Germinal center (tissue), 1 donor: ENCODE measurements at regions not wholly inside any gene's neighbourhood (a gene's known extent, or its start where the extent isn't known, plus 50 kb on each side); places are given as distances from the start of the nearest gene placed in this dataset.
"Not testable (repeated sequence)": the region's sequence is repeated elsewhere in the genome, so short reads cannot be mapped to it uniquely, and the experiment has no call there.

ENCODE experiments used
- DNase-seq: peaks from one replicate; pipeline ENCODE4 v3.0.0; 2012; ENCODE audit warnings: mixed read lengths, low spot score

DNA sequence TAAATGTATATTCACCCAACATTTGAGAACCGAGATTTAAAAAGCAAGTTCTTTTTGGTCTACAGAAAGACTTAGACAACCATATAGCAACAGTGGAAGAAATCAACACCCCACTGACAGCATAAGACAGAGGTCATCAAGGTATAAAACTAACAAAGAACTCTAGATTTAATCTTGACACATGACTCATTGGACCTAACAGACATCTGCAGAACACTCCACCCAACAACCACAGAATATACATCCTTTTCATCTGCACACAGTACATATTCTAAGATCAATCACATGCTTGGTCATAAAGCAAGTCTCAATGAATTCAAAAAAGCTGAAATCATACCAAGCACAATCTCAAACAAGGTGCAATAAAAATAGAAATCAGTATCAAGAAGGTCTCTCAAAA lies 65.8 kb downstream of the SPIN4 start:
- DNase-seq = no peak

DNA sequence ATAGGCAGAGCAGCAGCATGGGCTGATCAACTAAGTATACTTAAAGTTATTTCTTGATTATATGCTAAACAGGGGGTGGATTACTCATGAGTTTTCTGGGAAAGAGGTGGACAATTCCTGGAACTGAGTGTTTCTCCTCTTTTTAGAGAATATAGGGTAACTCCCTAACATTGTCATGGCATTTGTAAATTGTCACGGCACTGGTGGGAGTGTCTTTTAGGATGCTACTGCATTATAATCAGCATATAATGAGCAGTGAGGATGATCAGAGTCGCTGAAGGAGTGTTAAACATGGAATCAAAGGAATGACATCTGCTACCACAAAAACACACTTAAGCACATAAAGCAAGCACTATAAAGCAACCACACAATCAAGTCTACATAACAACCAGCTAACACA lies 66.5 kb downstream of the SPIN4 start:
- no peak for DNase-seq

DNA sequence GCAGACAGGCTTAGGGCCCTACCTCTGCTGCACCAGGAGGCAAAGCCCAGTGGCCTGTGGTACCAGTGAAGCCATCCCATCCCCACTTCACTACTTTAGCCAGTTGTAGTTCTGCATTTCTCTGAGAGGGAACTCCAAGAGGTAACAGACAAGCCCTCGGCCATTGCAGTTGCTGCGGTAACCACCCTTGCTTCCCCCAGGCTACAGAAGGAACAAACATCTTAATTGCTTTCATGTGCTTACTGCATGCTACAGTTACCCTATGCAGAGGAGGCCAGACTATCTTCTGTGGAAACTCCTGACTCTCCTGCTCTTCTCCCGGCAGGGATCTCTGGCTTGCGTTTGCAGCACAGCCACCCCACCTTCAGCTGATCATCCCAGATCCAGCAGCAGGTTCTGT lies 67.8 kb downstream of the SPIN4 start:
- no peak for DNase-seq

DNA sequence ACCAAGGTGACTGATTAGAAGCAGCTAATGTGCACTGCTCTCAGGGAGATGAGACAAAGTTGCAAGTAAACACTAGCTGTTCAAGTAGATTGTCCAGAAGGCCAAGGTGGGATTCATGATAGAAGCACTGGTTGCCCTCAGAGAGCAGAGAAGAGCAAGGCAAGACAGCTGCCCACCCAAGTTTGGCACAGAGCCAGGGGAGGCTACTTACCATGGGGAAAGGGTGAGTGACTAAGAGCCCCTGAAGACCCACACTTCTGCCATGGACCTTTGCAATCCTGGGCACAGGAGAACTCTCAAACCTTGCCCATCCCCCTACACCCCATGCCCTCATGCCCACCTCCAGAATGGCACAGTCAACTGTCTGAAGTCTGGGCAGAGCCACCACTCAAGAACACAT lies 68.3 kb downstream of the SPIN4 start:
- no peak for DNase-seq

DNA sequence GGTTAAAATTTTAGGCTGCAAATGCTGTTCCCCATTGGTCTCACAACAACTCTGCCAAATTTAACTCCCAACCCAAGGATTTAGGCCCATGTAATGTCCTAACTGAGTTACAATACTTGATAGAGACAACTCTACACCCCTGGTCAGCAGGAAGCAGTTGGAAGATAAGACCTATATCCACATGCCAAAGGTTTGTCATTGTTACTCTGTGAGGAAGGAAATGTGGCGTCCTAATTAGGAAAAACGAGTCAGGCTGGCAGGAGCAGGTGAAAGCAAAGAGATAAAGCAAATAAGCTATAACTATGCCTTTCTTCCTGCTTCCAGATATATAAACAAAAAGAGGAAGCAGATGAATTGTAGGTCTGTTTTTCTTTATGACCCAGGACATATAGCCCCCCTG lies 69.1 kb downstream of the SPIN4 start:
- no peak for DNase-seq

DNA sequence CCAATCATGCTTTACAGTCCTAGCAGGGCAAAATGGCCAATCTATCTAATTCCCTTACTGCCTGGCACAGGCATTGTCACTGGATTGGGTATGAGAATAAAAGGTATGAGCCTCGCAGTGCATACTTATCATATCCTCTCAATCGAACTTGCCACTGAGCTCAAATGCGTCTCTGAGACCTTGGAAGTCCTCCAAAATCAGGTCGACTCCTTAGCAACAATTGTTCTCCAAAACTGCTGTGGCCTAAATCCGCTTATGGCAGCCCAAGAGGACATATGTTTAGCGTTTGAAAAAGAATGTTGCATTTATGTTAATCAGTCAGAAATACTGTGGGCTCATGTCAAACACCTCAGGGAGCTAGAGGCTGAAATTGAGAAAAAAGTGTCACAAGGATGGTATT lies 69.7 kb downstream of the SPIN4 start:
- no peak for DNase-seq

DNA sequence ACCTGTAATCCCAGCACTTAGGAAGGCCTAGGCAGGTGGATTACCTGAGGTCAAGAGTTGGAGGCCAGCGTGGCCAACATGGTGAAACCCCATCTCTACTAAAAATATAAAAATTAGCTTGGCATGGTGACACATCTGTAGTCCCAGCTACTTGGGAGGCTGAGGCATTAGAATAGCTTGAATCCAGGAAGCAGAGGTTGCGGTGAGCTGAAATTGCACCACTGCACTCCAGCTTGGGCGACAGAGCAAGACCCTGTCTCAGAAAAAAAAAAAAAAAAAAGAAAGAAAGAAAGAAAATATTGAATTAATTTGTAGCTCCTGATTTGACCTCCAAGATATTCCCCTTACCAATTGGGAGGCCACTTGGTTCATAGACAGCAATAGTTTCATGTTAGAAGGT lies 73.7 kb downstream of the SPIN4 start:
- DNase-seq = not testable (repeated sequence)

DNA sequence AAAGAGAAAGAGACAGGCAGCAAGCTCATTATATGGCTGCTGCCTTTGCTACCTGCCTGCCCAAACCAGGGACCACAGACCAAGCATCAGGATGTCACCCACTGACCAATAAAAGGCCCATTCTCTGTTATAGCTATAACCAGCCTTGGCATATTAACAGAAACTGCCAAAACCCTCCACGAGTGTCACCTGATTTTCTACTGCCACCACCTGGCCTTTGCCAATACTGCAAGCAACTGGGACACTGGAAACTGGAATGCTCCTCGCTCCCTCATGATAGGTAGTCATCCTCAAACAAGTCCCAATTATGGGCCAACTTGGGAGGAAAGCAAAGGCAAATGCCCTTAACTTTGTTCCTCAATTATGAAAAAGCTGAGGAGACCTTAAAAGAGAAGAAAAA lies 76.0 kb downstream of the SPIN4 start:
- peak; percentile 11 for DNase-seq

DNA sequence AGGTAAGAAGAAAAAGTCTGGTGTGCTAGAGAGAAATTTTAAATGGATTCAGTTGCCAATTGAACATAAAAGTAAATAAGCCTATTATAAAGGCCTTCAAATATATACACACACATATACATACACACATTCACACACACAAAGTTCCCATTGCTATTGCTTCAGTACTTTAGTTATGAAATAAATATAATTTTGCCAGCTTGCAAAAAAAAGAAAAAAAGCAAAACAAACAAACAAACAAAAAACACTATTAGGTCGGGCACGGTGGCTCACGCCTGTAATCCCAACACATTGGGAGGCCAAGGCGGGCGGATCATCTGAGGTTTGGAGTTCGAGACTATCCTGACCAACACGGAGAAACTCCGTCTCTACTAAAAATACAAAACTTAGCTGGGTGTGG lies 80.3 kb downstream of the SPIN4 start:
- no peak for DNase-seq

DNA sequence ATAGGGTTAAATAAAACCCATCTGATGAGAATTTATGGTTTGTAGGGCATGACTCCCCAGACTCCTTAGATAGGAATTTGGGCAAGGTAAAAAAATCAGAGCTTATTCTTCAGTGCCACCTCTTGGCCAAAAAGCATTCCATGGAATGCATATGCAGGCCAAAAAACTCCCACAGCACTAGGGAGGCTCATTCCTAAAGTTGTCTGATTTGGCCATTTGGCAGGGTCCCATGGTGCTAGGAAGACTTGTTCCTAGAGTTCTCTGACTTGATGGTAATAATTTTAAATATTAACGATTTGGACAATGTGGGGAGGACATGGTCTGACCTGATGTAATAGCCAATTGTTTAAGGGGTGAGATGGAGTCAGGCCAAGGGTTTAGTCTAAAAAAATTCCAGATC lies 93.0 kb downstream of the SPIN4 start:
- no peak for DNase-seq

DNA sequence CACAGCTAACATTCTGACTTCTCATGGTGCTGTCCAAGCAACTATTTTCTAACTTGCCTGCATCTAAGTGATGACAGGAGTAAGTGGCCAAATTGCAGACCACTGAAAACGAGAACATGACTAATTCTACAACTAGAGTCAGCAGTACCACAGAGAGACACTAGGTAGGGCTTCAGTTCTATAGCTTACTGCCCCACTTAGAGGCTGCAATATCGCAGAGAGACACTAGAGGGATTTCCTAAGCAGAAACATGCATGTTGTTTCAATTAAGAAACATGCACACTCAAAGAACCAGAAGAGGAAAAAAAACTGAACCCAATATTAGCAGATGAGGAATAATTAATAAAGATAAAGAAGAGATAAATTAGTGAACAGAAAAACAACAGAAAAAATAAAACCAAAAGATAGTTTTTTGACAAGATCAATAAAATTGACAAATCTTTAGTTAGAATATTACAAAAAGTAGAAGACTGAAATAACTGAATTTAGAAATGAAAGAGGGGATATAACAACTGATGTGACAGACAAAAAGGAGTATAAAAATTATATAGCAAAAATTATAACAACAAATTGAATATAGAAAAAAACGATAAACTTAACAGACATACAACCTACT lies 100.8 kb downstream of the SPIN4 start:
- peak; percentile 8 for DNase-seq

DNA sequence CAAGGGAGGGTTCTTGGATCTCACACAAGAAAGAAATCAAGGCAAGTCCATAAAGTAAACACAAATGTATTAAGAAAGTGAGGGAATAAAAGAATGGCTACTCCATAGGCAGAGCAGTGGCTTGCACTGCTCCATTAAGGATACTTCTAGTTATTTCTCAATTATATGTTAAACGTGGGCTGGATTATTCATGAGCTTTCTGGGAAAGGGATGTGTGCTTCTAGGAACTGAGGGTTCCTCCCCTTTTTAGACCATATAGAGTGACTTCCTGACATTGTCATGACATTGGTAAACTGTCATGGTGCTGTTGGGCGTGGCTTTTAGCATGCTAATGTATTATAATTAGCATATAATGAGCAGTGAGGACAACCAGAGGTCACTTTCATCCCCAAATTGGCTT lies 108.4 kb downstream of the SPIN4 start:
- DNase-seq = not testable (repeated sequence)

DNA sequence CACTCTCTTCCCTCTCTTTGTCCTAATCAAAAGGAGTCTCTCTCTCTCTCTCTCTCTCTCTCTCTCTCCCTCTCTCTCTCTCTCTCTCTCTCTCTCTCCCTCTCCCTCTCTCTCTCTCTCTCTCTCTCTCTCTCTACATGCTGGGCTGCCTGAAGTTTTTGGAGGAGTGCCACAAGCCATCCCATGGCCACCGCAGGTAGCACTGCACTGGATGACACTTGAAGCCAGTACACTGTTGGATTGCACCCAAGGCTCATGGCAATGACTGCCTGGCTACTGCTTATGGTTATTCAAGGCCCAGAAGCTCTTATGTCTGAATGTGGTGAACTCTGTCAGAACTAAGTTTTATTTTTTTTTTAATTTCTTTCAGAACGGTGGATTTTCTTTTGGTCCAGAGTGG lies 115.2 kb downstream of the SPIN4 start:
- DNase-seq = not testable (repeated sequence)

DNA sequence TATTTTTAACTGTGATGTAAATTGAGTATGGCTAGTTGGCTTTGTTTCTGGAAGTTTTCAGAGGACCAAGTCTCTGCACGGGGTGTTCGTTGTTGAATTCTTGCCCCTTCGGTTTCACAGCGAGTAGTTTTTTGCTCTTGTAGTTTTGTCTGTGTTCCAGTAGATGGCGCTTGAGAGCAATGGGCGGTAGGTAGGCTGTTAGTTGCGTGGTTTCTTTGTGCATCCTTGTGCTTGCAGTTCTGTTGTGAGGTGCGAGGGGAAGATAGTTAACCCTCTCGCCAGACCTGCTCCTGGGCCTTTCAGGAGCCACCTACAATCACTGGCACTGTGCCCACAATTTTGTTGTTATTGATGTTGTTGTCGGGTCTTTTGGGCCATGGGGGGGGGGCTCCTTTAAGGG lies 118.1 kb downstream of the SPIN4 start:
- not testable (repeated sequence) for DNase-seq

DNA sequence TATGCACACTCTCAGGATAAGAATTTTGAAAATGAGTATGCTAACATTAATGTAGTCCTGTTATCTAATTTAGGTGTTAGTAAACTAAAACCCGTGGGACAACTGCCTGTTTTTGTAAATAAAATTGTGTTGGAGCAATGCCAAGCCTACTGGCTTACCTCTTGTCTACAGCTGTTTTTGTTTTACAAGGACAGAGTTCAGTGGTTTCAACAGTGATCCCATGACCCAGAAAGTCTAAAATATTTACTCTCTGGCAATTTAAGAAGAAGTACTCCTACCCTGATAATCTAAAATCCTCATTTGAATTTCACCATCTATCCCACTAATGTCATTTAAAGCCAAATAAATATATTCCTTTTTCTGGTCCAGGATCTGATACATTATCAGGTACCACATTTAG lies 132.9 kb downstream of the SPIN4 start:
- not testable (repeated sequence) for DNase-seq

DNA sequence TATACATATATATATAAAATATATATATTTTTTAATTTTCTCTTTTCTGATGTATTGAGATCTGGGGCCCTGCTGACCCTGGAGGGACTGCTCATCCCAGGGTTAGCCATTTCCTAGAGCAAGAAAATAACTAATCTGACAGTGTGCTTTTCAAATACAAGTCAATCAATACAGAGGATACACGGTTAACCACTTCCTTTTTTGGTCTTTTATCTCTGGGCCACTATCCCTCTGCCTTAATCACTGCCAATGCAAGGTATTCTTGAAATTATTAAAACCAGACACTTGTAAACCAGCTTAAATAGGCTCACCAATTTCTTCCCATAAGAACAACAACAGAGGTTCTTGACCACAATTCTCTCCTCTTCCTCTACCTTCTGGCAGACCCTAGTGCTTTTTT lies 133.6 kb downstream of the SPIN4 start:
- not testable (repeated sequence) for DNase-seq

DNA sequence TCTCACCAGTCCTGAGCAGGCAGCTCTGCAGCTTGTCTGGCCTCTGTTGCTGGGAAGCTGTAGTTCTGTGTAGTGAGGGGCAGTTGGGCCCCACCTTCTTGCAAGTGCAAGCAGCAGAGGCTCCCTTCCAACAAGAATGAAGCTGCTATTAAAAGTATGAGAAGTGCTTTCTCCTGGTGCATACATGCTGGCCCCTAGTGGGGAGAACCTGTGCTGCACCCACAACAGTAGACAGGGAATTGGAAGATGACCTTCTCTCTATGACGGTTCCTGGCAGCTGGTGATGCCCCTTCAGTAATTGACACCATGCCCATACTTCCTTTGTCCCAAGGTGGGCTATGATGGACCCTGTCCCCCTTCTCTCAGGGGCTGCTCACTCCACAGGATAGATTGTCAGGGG lies 141.5 kb downstream of the SPIN4 start:
- DNase-seq = not testable (repeated sequence)

DNA sequence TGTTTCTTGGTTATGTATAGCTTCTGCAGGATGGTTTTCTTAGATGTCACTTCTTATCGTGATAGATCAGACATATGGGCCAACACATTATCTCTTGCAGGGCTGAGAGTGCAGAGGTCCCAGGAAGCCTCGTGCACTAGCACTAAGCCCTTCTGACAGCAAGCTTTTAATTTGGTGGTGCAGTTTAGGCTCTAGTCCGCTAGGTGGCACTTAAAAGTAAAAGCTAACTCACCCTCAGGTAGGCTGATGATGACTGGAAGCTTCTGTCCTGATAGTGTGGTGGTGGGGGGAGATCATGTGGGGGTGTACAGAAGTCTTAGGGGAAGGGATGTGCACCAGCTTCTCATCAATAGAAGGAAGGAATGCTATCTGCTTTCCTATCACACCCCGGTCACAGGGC lies 142.0 kb downstream of the SPIN4 start:
- not testable (repeated sequence) for DNase-seq

DNA sequence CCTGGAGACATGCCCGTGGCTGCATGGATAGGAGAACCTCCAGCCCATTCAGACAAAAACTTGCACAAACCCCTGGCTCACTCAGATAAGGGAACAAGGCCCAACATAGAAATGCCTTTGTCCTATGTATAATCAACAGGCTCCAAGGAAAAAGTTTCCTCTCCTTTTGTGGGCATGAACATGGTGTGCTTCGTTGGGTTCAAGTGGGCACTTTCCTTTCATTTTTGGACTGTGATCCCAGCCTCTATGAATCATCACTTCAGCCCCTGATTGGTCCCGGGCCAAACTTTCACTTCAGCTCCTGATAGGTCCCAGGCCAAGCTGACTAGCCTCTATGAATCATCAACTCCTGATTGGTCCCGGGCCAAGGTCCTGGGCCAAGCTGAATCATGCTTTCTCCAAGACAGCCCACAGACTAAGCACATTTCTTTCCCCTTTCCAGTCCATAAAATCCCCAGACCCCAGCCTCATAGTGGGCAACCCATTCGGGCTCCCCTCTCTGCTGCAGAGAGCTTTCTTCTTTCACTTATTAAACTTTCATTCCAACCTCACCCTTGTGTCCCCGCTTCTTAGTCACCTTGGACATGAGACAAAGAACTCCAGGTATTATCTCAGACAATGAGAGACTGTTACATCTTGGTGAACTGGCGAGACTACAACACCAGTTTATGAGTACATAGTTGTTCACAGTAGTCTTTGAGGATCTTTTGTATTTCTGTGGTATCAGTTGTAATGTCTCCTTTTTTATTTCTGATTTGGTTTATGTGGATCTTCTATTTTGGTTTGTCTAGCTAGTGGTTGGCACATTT lies 146.7 kb downstream of the SPIN4 start:
- DNase-seq = not testable (repeated sequence)

DNA sequence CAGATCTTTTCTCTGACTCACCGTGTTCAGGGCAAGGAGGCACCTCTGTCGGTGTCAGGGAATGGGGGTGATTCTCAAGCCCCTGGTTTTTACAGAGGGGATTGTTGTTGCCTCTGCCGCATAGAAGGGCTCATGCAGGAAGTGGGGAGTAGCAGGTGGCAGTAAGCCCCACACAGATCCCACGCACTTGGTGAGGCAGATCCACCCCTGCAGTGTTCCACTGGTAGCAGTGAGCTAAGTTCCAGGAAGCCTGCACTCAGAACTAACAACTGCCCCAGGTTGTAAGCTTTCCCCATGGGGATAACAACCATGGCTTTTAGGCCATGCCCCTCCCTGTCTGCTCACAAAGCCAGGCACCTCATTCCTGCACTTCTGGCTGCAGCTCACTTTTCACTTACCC lies 149.1 kb downstream of the SPIN4 start:
- not testable (repeated sequence) for DNase-seq

DNA sequence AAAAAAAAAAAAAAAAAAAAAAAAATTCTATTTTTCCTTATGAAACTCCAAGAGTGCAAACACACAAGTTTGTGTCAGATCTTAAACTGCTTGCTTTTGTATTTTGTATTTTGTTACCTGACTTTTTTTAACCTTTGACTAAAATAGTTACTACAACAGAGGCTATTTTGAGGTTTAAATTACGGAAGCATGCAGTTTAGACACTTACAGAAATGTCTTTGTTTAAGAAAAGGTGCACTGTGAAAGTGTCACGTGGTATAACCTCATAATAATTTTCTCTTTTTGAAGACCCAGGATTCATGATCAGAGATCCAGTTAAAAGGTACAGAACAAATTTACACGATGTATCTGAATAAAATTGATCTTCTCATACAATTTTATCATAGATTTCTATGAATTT lies 152.4 kb downstream of the SPIN4 start:
- DNase-seq = not testable (repeated sequence)

DNA sequence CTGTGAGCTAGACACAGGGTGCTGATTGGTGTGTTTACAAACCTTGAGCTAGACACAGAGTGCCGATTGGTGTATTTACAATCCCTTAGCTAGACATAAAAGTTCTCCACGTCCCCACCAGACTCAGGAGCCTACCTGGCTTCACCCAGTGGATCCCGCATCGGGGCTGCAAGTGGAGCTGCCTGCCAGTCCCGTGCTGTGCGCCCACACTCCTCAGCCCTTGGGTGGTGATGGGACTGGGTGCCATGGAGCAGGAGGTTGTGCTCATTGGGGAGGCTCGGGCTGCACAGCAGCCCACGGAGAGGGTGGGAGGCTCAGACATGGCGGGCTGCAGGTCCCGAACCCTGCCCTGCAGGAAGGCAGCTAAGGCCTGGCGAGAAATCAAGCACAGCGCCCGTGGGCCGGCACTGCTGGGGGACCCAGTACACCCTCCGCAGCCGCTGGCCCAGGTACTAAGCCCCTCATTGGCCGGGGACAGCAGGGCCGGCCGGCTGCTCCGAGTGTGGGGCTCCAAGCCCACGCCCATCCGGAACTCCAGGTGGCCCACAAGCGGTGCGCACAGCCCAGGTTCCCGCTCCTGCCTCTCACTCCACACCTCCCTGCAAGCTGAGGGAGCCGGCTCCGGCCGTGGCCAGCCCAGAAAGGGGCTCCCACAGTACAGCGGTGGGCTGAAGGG lies 158.6 kb downstream of the SPIN4 start:
- not testable (repeated sequence) for DNase-seq

DNA sequence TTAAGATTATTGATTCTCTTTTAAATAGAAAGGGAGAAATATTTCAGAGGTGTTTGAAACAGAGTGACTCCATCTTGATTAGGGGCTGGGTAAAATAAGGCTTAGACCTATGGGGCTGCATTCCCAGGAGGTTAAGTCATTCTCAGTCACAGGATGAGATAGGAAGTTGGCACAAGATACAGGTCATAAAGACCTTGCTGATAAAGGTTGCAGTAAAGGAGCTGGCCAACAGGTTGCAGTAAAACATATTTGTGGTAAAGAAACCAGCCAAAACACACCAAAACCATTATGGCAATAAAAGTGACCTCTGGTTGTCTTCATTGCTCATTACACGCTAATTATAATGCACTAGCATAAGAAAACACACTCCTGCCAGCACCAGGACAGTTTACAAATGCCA lies 165.0 kb downstream of the SPIN4 start:
- DNase-seq = no peak
